DND-41 (cell line): ENCODE measurements at regions not wholly inside any gene's neighbourhood (a gene's known extent, or its start where the extent isn't known, plus 50 kb on each side); places are given as distances from the start of the nearest gene placed in this dataset.

Experiments used
- EZH2 ChIP-seq: IDR thresholded peaks from 3 replicates; pipeline ENCODE4 v1.6.1; 2012; ENCODE audit warnings: borderline replicate concordance, low read depth, mild to moderate bottlenecking, moderate library complexity, low read length, inconsistent platforms; ENCODE audit not compliant: severe bottlenecking
- TF ChIP-seq, protein P1 (sequence below): IDR thresholded peaks from 2 replicates; pipeline ENCODE4 v1.5.1; 2012; ENCODE audit warnings: borderline replicate concordance, low read length, moderate library complexity, mild to moderate bottlenecking; ENCODE audit not compliant: poor library complexity, severe bottlenecking; ENCODE audit errors: extremely low read depth

DNA sequence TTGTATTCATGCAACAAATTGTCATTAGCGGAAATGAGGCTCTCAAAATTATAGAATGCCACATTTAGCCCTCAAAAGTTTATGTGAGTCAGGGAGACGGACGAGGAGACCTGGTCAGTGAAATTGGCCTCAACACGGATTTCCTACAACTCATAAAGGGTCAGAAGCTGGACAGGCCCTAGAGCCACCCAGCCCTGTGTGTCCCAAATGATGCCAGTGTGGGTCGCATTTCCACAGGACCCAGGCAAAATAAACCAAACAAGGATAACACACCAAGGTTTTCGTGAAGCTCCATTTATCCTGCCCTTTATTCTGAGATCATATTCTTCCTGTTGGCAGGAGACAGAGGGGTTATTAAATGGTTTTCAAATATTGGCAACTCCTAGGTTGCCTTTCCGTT lies 72.0 kb upstream of the COL5A1 start:
- TF ChIP-seq, protein P1, sequence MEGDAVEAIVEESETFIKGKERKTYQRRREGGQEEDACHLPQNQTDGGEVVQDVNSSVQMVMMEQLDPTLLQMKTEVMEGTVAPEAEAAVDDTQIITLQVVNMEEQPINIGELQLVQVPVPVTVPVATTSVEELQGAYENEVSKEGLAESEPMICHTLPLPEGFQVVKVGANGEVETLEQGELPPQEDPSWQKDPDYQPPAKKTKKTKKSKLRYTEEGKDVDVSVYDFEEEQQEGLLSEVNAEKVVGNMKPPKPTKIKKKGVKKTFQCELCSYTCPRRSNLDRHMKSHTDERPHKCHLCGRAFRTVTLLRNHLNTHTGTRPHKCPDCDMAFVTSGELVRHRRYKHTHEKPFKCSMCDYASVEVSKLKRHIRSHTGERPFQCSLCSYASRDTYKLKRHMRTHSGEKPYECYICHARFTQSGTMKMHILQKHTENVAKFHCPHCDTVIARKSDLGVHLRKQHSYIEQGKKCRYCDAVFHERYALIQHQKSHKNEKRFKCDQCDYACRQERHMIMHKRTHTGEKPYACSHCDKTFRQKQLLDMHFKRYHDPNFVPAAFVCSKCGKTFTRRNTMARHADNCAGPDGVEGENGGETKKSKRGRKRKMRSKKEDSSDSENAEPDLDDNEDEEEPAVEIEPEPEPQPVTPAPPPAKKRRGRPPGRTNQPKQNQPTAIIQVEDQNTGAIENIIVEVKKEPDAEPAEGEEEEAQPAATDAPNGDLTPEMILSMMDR, result no peak
- no peak for TF ChIP-seq EZH2
